ENCODE measurements at regions not wholly inside any gene's neighbourhood (a gene's known extent, or its start where the extent isn't known, plus 50 kb on each side); places are given as distances from the start of the nearest gene placed in this dataset.

- TF ChIP-seq, protein P1, sequence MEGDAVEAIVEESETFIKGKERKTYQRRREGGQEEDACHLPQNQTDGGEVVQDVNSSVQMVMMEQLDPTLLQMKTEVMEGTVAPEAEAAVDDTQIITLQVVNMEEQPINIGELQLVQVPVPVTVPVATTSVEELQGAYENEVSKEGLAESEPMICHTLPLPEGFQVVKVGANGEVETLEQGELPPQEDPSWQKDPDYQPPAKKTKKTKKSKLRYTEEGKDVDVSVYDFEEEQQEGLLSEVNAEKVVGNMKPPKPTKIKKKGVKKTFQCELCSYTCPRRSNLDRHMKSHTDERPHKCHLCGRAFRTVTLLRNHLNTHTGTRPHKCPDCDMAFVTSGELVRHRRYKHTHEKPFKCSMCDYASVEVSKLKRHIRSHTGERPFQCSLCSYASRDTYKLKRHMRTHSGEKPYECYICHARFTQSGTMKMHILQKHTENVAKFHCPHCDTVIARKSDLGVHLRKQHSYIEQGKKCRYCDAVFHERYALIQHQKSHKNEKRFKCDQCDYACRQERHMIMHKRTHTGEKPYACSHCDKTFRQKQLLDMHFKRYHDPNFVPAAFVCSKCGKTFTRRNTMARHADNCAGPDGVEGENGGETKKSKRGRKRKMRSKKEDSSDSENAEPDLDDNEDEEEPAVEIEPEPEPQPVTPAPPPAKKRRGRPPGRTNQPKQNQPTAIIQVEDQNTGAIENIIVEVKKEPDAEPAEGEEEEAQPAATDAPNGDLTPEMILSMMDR (conservative IDR thresholded peaks at IDR 0.05 in 1 of 2, IDR thresholded peaks at IDR 0.05 in 1 of 2; ENCODE audit: low read depth in 1 of 2, low read length in 2 of 2), result no peak
- no peak for TF ChIP-seq EZH2 (IDR thresholded peaks at IDR 0.05; ENCODE audit: low read length, missing control alignments)
Observed at GRCh38 chr1:5646486-5647149, 345.6 kb downstream of the NPHP4 start.

All from fibroblast of lung (primary cell).